SU-DHL-6 (cell line): ENCODE measurements at regions not wholly inside any gene's neighbourhood (a gene's known extent, or its start where the extent isn't known, plus 50 kb on each side); places are given as distances from the start of the nearest gene placed in this dataset.

Source experiments
- CTCF ChIP-seq: fragments of 200-600 bp; sonication (generic); IDR thresholded peaks from one replicate; pipeline ENCODE4 v1.5.1; 2017; ENCODE audit warnings: antibody characterized with exemption, mild to moderate bottlenecking, low read length, moderate library complexity; ENCODE audit not compliant: insufficient read depth, poor library complexity, severe bottlenecking
- EZH2phosphoT487 ChIP-seq: fragments of 200-600 bp; sonication (generic), shearing (Covaris generic); conservative IDR thresholded peaks from 2 replicates; pipeline ENCODE4 v1.6.1; 2018; ENCODE audit warnings: mild to moderate bottlenecking, antibody characterized with exemption, low read length, moderate library complexity, mixed read lengths

- TF ChIP-seq CTCF (no peak), EZH2phosphoT487 (no peak)
Measured at GRCh38 chr3:188021502-188022040, 132.4 kb upstream of the LPP start.
